SW 1271 (cell line): ENCODE measurements at regions not wholly inside any gene's neighbourhood (a gene's known extent, or its start where the extent isn't known, plus 50 kb on each side); places are given as distances from the start of the nearest gene placed in this dataset.

Experiments
- DNase-seq, 2 experiments: peaks; one replicate each; lab custom pipeline; 2025; lab: John Stamatoyannopoulos, UW

GRCh38 chr5:24831989-24832388 lies 187.2 kb upstream of the CDH10 start:
- DNase-seq, result no peak

- DNase-seq, result no peak
These were observed 178.8 kb upstream of the CDH10 start for GRCh38 chr5:24823625-24824024.

GRCh38 chr5:24819841-24820240 lies 175.1 kb upstream of the CDH10 start:
- no peak for DNase-seq

GRCh38 chr5:24817966-24818365 lies 173.2 kb upstream of the CDH10 start:
- no peak for DNase-seq

- DNase-seq, result no peak
These were observed 171.4 kb upstream of the CDH10 start for GRCh38 chr5:24816206-24816605.

- no peak for DNase-seq
These were observed 160.5 kb upstream of the CDH10 start for GRCh38 chr5:24805230-24805629.

GRCh38 chr5:24804221-24804681 lies 159.5 kb upstream of the CDH10 start:
- DNase-seq, result no peak

GRCh38 chr5:24791326-24791725 lies 146.5 kb upstream of the CDH10 start:
- no peak for DNase-seq

GRCh38 chr5:24789611-24790351 lies 145.0 kb upstream of the CDH10 start:
- DNase-seq, result no peak

GRCh38 chr5:24788829-24789514 lies 144.2 kb upstream of the CDH10 start:
- peak; percentile 4 to 18 for DNase-seq

GRCh38 chr5:24786108-24786507 lies 141.3 kb upstream of the CDH10 start:
- DNase-seq, result no peak

GRCh38 chr5:24783596-24783995 lies 138.8 kb upstream of the CDH10 start:
- DNase-seq, result no peak

GRCh38 chr5:24777392-24777791 lies 132.6 kb upstream of the CDH10 start:
- DNase-seq, result no peak

- no peak for DNase-seq
These were observed 128.5 kb upstream of the CDH10 start for GRCh38 chr5:24773261-24773660.

GRCh38 chr5:24767086-24767485 lies 122.3 kb upstream of the CDH10 start:
- DNase-seq, result no peak

- DNase-seq, result no peak
These were observed 120.4 kb upstream of the CDH10 start for GRCh38 chr5:24765219-24765618.

- no peak for DNase-seq
These were observed 105.6 kb upstream of the CDH10 start for GRCh38 chr5:24750355-24750754.

GRCh38 chr5:24749701-24750100 lies 104.9 kb upstream of the CDH10 start:
- no peak for DNase-seq

- DNase-seq, result no peak
These were observed 102.5 kb upstream of the CDH10 start for GRCh38 chr5:24747327-24747726.

- no peak for DNase-seq
These were observed 97.6 kb upstream of the CDH10 start for GRCh38 chr5:24742334-24742733.

GRCh38 chr5:24737163-24737562 lies 92.4 kb upstream of the CDH10 start:
- DNase-seq, result no peak

- no peak for DNase-seq
These were observed 90.5 kb upstream of the CDH10 start for GRCh38 chr5:24735284-24735683.

GRCh38 chr5:24732184-24732583 lies 87.4 kb upstream of the CDH10 start:
- no peak for DNase-seq

GRCh38 chr5:24720743-24721142 lies 76.0 kb upstream of the CDH10 start:
- DNase-seq, result no peak
